LNCaP clone FGC (cell line): ENCODE measurements at regions not wholly inside any gene's neighbourhood (a gene's known extent, or its start where the extent isn't known, plus 50 kb on each side); places are given as distances from the start of the nearest gene placed in this dataset.

Source experiments
- DNase-seq: peaks from one replicate; pipeline ENCODE4 v3.0.0-alpha.2; 2011; ENCODE audit warnings: low read depth
- H3K4me3 ChIP-seq: 2 replicates; pipeline ENCODE4 v1.5.1; 2011; ENCODE audit warnings: mild to moderate bottlenecking, low read depth, low read length, control low read depth
- CTCF ChIP-seq: IDR thresholded peaks from 2 replicates; pipeline ENCODE4 v1.5.1; 2012; ENCODE audit warnings: mild to moderate bottlenecking; ENCODE audit not compliant: control insufficient read depth, insufficient read depth; ENCODE audit errors: extremely low read depth

GRCh38 chr7:26467104-26467503 lies 175.4 kb downstream of the SNX10 start:
- no peak for TF ChIP-seq CTCF
- no peak overlapping the region for H3K4me3 ChIP-seq

GRCh38 chr7:26467541-26467940 lies 175.9 kb downstream of the SNX10 start:
- no peak for TF ChIP-seq CTCF
- DNase-seq, result no peak

More at GRCh38 chr7:26467104-26467503, 175.4 kb downstream of the SNX10 start:
- DNase-seq, result no peak

GRCh38 chr7:26468625-26469024 lies 177.0 kb downstream of the SNX10 start:
- no peak overlapping the region for H3K4me3 ChIP-seq
- no peak for TF ChIP-seq CTCF
- no peak for DNase-seq

More at GRCh38 chr7:26467541-26467940, 175.9 kb downstream of the SNX10 start:
- no peak overlapping the region for H3K4me3 ChIP-seq

- TF ChIP-seq CTCF, result no peak
- DNase-seq, result no peak
- no peak overlapping the region for H3K4me3 ChIP-seq
These were observed 177.5 kb downstream of the SNX10 start for GRCh38 chr7:26469188-26469587.

- DNase-seq, result no peak
- H3K4me3 ChIP-seq, result no peak overlapping the region
- TF ChIP-seq CTCF, result no peak
These were observed 179.0 kb downstream of the SNX10 start for GRCh38 chr7:26470691-26471090.

GRCh38 chr7:26471306-26472075 lies 179.8 kb downstream of the SNX10 start:
- no peak for TF ChIP-seq CTCF
- no peak overlapping the region for H3K4me3 ChIP-seq
- no peak for DNase-seq

GRCh38 chr7:26472971-26473370 lies 181.3 kb downstream of the SNX10 start:
- no peak for TF ChIP-seq CTCF
- no peak for DNase-seq
- H3K4me3 ChIP-seq, result no peak overlapping the region
